GM18909 (cell line): ENCODE measurements at regions not wholly inside any gene's neighbourhood (a gene's known extent, or its start where the extent isn't known, plus 50 kb on each side); places are given as distances from the start of the nearest gene placed in this dataset.

Source experiments
- ATAC-seq: cut with Tn5 transposase; IDR thresholded peaks from one replicate; pipeline ENCODE4 v1.9.1; 2021; ENCODE audit warnings: mild to moderate bottlenecking; ENCODE audit not compliant: unreplicated experiment, poor library complexity

- no peak for ATAC-seq
These were observed 81.3 kb upstream of the MOCS1 start for GRCh38 chr6:40015530-40015929.

DNA sequence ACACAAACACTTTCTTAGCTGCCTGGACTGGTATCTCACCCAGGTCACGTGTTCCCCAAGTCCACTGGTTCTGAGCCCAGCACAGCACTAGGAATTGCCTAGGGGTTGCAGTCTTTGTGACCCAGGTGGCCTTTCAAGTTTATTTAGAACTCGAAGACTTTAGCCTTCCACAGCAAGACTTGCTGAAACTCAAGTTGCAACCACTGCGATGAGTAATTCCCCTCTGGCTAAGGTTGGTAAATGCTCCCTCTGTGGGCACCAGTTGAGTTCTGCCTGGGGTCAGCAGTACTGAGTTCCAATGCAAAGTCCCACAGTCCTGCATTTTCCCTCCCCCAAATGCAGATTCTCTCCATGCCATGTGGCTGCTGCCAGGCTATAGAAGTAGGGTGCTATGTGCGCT is 77.6 kb upstream of the MOCS1 start:
- no peak for ATAC-seq

GRCh38 chr6:40000964-40001515 is 66.8 kb upstream of the MOCS1 start:
- no peak for ATAC-seq

DNA sequence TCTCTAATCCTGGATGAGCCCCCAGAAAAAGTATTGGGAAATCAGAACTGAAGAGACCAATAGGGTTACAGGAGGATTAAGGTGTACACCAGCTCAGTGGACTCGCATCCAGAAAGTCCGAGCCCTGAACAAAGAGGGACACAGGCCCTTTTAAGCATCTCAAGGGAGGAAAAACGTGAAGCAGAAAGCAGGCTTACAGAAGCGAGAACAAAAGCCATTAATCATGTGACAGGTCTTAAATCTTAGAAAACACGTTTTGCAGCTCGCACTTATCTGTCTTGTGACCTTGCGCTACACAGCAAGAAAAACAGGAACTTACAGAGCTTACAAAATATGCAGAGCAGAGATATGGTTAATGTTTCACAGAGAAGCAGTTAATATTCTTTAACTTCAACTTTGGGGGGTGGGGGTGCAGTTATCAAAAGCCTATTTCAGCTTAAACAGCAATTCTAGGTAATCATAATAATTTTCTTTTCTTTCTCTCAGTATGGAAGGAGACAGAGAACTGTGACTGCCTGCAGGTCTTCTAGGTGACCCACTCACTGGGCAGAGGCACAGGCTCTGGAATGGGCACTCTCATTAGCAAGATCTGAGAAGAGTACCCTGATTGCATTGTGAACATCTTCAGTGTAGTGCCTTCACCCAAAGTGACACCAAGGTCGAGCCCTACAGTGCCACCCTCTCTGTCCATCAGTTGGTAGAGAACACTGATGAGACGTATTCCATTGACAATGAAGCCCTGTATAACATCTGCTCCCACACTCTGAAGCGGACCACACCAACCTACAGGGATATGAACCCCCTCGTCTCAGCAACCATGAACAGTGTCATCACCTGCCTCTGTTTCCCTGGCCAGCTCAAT is 65.0 kb upstream of the MOCS1 start:
- ATAC-seq: no peak

DNA sequence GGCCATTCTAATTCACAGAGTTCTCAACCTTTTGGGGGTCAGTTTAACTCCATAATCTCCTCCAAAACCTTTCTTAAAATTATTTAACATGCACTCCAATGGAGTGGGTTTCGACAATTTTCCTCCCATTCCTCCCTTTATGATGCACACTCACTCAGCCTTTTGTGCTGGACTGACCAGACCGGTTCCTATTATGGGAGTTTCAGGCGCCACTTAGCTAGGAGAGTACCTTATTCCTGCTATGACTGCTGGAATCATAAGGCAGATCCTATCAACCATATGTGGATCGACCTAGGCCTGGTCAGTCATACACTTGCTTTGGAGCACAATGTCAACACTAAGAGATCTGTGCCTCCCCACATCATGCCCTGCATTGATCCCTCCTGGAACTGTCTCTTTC is 63.9 kb upstream of the MOCS1 start:
- no peak for ATAC-seq

- no peak for ATAC-seq
These were observed 62.9 kb upstream of the MOCS1 start for GRCh38 chr6:39997101-39997635.

DNA sequence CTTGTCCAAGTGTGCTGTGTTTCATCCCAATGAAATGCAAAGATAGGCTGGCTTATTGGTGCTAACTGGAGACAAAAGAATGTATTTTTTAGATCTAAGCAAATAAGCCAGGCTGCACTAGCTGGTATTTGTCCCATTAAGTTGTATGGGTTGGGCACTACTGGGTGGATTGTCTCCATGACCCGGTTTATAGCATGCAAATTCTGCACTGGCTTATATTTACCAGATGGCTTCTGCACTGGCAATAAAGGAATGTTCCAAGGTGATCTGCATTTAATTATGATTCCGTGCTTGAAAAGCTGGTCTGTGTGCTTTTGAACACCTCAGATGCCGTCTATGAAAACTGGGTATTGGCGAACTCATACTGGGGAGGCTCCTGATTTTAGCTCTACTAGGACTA is 61.4 kb upstream of the MOCS1 start:
- ATAC-seq: no peak

DNA sequence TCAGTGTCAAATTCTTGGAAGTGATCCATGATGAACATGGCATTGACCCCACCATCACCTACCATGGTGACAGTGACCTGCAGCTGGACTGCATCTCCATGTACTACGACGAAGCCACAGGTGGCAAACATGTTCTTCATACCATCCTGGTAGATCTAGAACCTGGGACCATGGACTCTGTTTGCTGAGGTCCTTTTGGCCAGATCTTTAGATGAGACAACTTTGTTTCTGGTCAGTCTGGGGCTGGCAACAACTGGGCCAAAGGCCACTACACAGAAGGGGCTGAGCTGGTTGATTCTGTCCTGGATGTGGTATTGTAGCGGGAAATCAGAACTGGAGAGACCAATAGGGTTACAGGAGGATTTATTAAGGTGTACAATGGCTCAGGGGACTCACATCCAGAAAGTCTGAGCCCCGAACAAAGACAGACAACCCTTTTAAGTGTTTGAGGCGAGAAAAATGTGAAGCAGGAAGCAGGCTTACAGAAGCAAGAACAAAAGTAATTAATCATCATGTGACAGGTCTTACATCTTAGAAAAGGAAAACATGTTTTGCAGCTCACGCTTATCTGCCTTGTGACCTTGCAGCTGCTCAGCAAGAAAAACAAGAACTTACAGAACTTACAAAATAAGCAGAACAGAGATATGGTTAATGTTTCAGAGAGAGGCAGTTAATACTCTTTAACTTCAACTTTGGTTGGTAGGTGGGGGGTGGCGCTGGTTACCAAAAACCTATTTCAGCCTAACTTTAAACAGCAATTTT is 58.8 kb upstream of the MOCS1 start:
- no peak for ATAC-seq
